ENCODE measurements at regions not wholly inside any gene's neighbourhood (a gene's known extent, or its start where the extent isn't known, plus 50 kb on each side); places are given as distances from the start of the nearest gene placed in this dataset.
A peak's percentile ranks its signal among the peaks of the same experiment; 100 is the strongest.

GRCh38 chr2:118672571-118673158 is 174.8 kb downstream of the EN1 start (continued):
- TF ChIP-seq ZNF395 (CRISPR knock-in tag; IDR thresholded peaks at IDR 0.05) (peak; percentile 63; the same call in 1 of the 2 replicates), SIRT6 (IDR thresholded peaks at IDR 0.05; ENCODE audit: low read depth, low read length) (no peak), ILF3 (IDR thresholded peaks at IDR 0.05; ENCODE audit: borderline replicate concordance) (no peak), ZNF583 (CRISPR knock-in tag; IDR thresholded peaks at IDR 0.05) (0 out of 2 replicates have a peak, but pooled peaks have one; percentile 18), TSC22D4 (tag; IDR thresholded peaks at IDR 0.05) (no peak), RUNX1 (IDR thresholded peaks at IDR 0.05; ENCODE audit: low read depth) (no peak), TFE3 (CRISPR knock-in tag; IDR thresholded peaks at IDR 0.05) (peak; percentile 31), MITF (IDR thresholded peaks at IDR 0.05) (peak; percentile 73), FOXK1 (CRISPR knock-in tag; IDR thresholded peaks at IDR 0.05; ENCODE audit: borderline replicate concordance) (no peak), ZNF316 (IDR thresholded peaks at IDR 0.05) (peak; percentile 10; the same call in 1 of the 2 replicates), IFI16 (CRISPR knock-in tag; IDR thresholded peaks at IDR 0.05) (no peak), KAT2B (IDR thresholded peaks at IDR 0.05; ENCODE audit: low read depth, low read length) (no peak), USF2 (CRISPR knock-in tag; IDR thresholded peaks at IDR 0.05) (peak; percentile 81), NFE2 (IDR thresholded peaks at IDR 0.05; ENCODE audit: low read depth) (peak; percentile 86), DNMT1 (IDR thresholded peaks at IDR 0.05) (no peak), SMARCA4 (IDR thresholded peaks at IDR 0.05) (peak; percentile 47; the same call in 1 of the 2 replicates), SMARCE1 (IDR thresholded peaks at IDR 0.05) (0 out of 2 replicates have a peak, but pooled peaks have one; percentile 25), HDAC3 (IDR thresholded peaks at IDR 0.05; ENCODE audit: borderline replicate concordance, partially characterized antibody) (no peak), DIDO1 (tag; IDR thresholded peaks at IDR 0.05; ENCODE audit: low read depth) (no peak), ARID1B (IDR thresholded peaks at IDR 0.05) (peak; percentile 60), ZNF644 (tag; IDR thresholded peaks at IDR 0.05; ENCODE audit: low read depth) (no peak), JUND (IDR thresholded peaks at IDR 0.05; ENCODE audit: borderline replicate concordance, low read depth, low read length) (peak; percentile 93), JUND (tag; IDR thresholded peaks at IDR 0.05; ENCODE audit: borderline replicate concordance, low read depth, low read length) (peak; percentile 89; the same call in 2 of the 3 replicates), CREB3 (tag; conservative IDR thresholded peaks at IDR 0.05; ENCODE audit: low read depth) (no peak), HIVEP1 (CRISPR knock-in tag; IDR thresholded peaks at IDR 0.05) (no peak)

Data from K562 (cell line).